Activated CD4-positive, alpha-beta T cell treated with anti-CD3 and anti-CD28 coated beads, Interleukin-2, amount 50 U/mL, for 16 hours (primary cell): ENCODE measurements at regions not wholly inside any gene's neighbourhood (a gene's known extent, or its start where the extent isn't known, plus 50 kb on each side); places are given as distances from the start of the nearest gene placed in this dataset.
A peak's percentile ranks its signal among the peaks of the same experiment; 100 is the strongest.

Experiments used
- DNase-seq: peaks from one replicate; pipeline ENCODE4 v3.0.0-alpha.2; 2020

GRCh38 chr2:21288299-21288698, 164.5 kb downstream of the TDRD15 start:
- DNase-seq, result no peak

- DNase-seq, result no peak
Measured at GRCh38 chr2:21288739-21289520, 165.2 kb downstream of the TDRD15 start.

- DNase-seq, result no peak
Measured at GRCh38 chr2:21289551-21289950, 165.8 kb downstream of the TDRD15 start.

GRCh38 chr2:21289989-21290388, 166.2 kb downstream of the TDRD15 start:
- no peak for DNase-seq

GRCh38 chr2:21291426-21291825, 167.7 kb downstream of the TDRD15 start:
- DNase-seq, result no peak

- no peak for DNase-seq
Measured at GRCh38 chr2:21294446-21294845, 170.7 kb downstream of the TDRD15 start.

GRCh38 chr2:21299411-21299810, 175.6 kb downstream of the TDRD15 start:
- DNase-seq, result no peak

GRCh38 chr2:21301871-21302455, 178.2 kb downstream of the TDRD15 start:
- DNase-seq, result no peak

GRCh38 chr2:21303876-21304275, 180.1 kb downstream of the TDRD15 start:
- no peak for DNase-seq

GRCh38 chr2:21305581-21305980, 181.8 kb downstream of the TDRD15 start:
- DNase-seq, result no peak

GRCh38 chr2:21306235-21306634, 182.5 kb downstream of the TDRD15 start:
- DNase-seq, result no peak

GRCh38 chr2:21307037-21307436, 183.3 kb downstream of the TDRD15 start:
- DNase-seq, result no peak

GRCh38 chr2:21310493-21310892, 186.7 kb downstream of the TDRD15 start:
- no peak for DNase-seq

- DNase-seq, result no peak
Measured at GRCh38 chr2:21314322-21314835, 190.6 kb downstream of the TDRD15 start.

- DNase-seq, result peak; percentile 40
Measured at GRCh38 chr2:21317131-21317530, 193.4 kb downstream of the TDRD15 start.

- DNase-seq, result no peak
Measured at GRCh38 chr2:21318263-21318662, 194.5 kb downstream of the TDRD15 start.

- DNase-seq, result no peak
Measured at GRCh38 chr2:21326152-21326551, 202.4 kb downstream of the TDRD15 start.

GRCh38 chr2:21328177-21328576, 204.4 kb downstream of the TDRD15 start:
- no peak for DNase-seq

- DNase-seq, result no peak
Measured at GRCh38 chr2:21330786-21331391, 207.1 kb downstream of the TDRD15 start.

GRCh38 chr2:21331625-21332370, 208.0 kb downstream of the TDRD15 start:
- DNase-seq, result no peak

- no peak for DNase-seq
Measured at GRCh38 chr2:21332993-21333625, 209.3 kb downstream of the TDRD15 start.

- no peak for DNase-seq
Measured at GRCh38 chr2:21333684-21334083, 209.9 kb downstream of the TDRD15 start.

- DNase-seq, result no peak
Measured at GRCh38 chr2:21346984-21347383, 223.2 kb downstream of the TDRD15 start.
